Activated naive CD4-positive, alpha-beta T cell treated with anti-CD3 and anti-CD28 coated beads, Interleukin-2, amount 10 ng/mL, durations not matched to agents 7 days and 5 days (primary cell): ENCODE measurements at regions not wholly inside any gene's neighbourhood (a gene's known extent, or its start where the extent isn't known, plus 50 kb on each side); places are given as distances from the start of the nearest gene placed in this dataset.
"Not testable (repeated sequence)": the region's sequence is repeated elsewhere in the genome, so short reads cannot be mapped to it uniquely, and the experiment has no call there.

ENCODE experiments used
- CTCF ChIA-PET: fragments of 350-600 bp; sonication (Branson Sonifier 250); formaldehyde crosslinking; loops from one replicate; lab custom pipeline; 2021; ENCODE audit warnings: antibody characterized with exemption; lab: Charles Lee
- DNase-seq: peaks from one replicate; pipeline ENCODE4 v3.0.0-alpha.2; 2020
- H3K27ac Mint-ChIP-seq: one replicate; pipeline ENCODE4 v1.8.0; 2021; ENCODE audit warnings: mild to moderate bottlenecking, moderate library complexity, mixed read lengths
- H3K27me3 Mint-ChIP-seq: one replicate; pipeline ENCODE4 v1.8.0; 2021; ENCODE audit warnings: mild to moderate bottlenecking, mixed read lengths
- H3K36me3 Mint-ChIP-seq: one replicate; pipeline ENCODE4 v1.8.0; 2021; ENCODE audit warnings: mixed read lengths
- H3K4me1 Mint-ChIP-seq: one replicate; pipeline ENCODE4 v1.8.0; 2021; ENCODE audit warnings: mixed read lengths
- H3K4me3 Mint-ChIP-seq: one replicate; pipeline ENCODE4 v1.8.0; 2021; ENCODE audit warnings: mild to moderate bottlenecking, moderate library complexity, mixed read lengths
- H3K9me3 Mint-ChIP-seq: one replicate; pipeline ENCODE4 v1.8.0; 2021; ENCODE audit warnings: mixed read lengths

DNA sequence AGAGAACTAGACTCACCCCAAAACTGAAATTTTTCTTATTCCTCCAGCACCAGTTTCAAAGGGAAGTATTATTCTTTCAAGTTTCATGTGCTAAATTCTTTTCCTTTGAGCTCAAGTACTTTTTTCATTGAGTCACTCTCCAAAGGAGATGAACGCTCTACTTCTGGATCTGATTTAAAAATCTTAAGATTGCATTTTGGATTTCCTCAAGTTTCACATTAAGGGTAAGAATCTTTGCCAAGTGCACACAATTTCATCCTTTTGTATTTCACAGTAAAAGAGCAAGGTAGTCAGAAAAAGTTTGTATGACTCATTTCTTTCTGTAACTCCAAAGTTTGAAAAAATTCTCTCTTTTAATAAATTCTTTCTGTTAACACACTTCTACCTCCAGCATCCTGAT, 435.5 kb downstream of the RAB38 start:
- H3K4me1 Mint-ChIP-seq = no peaks in the 10 kb centered on the region
- no peaks in the 10 kb centered on the region for H3K9me3 Mint-ChIP-seq
- no peaks in the 10 kb centered on the region for H3K27me3 Mint-ChIP-seq
- CTCF ChIA-PET = no interaction called here
- H3K27ac Mint-ChIP-seq = no peak overlapping the region
- no peak for DNase-seq
- no peaks in the 10 kb centered on the region for H3K36me3 Mint-ChIP-seq
- no peak overlapping the region for H3K4me3 Mint-ChIP-seq

DNA sequence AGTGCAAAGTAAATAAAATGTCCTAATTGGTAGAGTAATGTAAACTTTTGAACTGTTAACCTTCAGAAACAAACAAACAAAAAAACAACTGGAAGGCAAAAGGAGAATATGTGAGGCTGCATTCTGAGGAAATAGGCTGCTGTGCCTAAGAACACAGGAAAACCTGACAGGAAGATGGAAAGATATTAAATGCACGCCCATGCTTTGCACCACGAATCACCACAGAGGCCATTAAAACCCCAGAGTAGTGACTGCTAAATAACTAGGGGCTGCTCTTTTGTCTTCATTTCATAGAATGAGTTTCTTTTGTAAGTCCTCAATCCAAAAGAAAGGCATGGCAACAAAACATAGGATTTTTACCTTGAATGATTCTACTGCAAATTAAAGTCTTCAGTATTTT, 436.0 kb downstream of the RAB38 start:
- CTCF ChIA-PET = no interaction called here
- H3K4me1 Mint-ChIP-seq = no peaks in the 10 kb centered on the region
- no peak for DNase-seq
- H3K9me3 Mint-ChIP-seq = no peaks in the 10 kb centered on the region
- no peaks in the 10 kb centered on the region for H3K36me3 Mint-ChIP-seq
- H3K4me3 Mint-ChIP-seq = no peak overlapping the region
- H3K27me3 Mint-ChIP-seq = no peaks in the 10 kb centered on the region
- H3K27ac Mint-ChIP-seq = no peak overlapping the region

- no peaks in the 10 kb centered on the region for H3K27me3 Mint-ChIP-seq
- no peaks in the 10 kb centered on the region for H3K9me3 Mint-ChIP-seq
- no peaks in the 10 kb centered on the region for H3K4me1 Mint-ChIP-seq
- CTCF ChIA-PET = no interaction called here
- H3K4me3 Mint-ChIP-seq = no peak overlapping the region
- no peak overlapping the region for H3K27ac Mint-ChIP-seq
- no peaks in the 10 kb centered on the region for H3K36me3 Mint-ChIP-seq
- no peak for DNase-seq
Observed at GRCh38 chr11:87736928-87737327, 438.3 kb downstream of the RAB38 start.

- no peaks in the 10 kb centered on the region for H3K36me3 Mint-ChIP-seq
- no peaks in the 10 kb centered on the region for H3K9me3 Mint-ChIP-seq
- no peaks in the 10 kb centered on the region for H3K27me3 Mint-ChIP-seq
- no peak overlapping the region for H3K4me3 Mint-ChIP-seq
- DNase-seq = no peak
- H3K4me1 Mint-ChIP-seq = no peaks in the 10 kb centered on the region
- CTCF ChIA-PET = no interaction called here
- H3K27ac Mint-ChIP-seq = no peak overlapping the region
Observed at GRCh38 chr11:87726506-87726905, 448.7 kb downstream of the RAB38 start.

DNA sequence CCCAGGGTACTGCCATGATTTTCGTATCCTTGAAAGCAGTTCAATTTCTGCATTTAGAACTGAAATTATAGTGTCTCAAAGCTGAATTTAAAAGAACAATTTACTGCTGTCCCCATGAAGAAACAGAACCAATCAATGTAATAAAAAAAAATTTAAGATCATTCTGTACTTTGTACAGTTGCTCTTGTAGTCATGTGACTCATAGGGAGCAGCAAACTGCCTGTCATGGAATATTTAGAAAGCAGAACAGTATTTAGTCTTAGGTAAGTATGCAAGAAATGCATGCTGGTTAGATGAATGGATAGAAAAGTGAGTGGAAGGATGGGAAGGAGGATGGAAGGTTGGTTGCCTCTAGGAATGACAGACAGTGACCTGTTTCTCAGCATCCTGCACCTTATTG, 450.9 kb downstream of the RAB38 start:
- Mint-ChIP-seq H3K27me3 (no peaks in the 10 kb centered on the region), H3K9me3 (no peaks in the 10 kb centered on the region), H3K4me1 (no peaks in the 10 kb centered on the region), H3K36me3 (no peaks in the 10 kb centered on the region), H3K27ac (no peak overlapping the region), H3K4me3 (no peak overlapping the region)
- DNase-seq = no peak
- CTCF ChIA-PET = no interaction called here

- CTCF ChIA-PET = interaction anchor here (1.1 to 1.3 kb wide), 3 partner anchors 87 to 830 kb away, joined by 3 read pairs; no protein-coding TSS in a partner anchor
- Mint-ChIP-seq H3K4me3 (no peak overlapping the region), H3K36me3 (no peaks in the 10 kb centered on the region), H3K4me1 (no peaks in the 10 kb centered on the region), H3K9me3 (no peaks in the 10 kb centered on the region), H3K27ac (no peak overlapping the region), H3K27me3 (no peaks in the 10 kb centered on the region)
- DNase-seq = no peak
Observed at GRCh38 chr11:87722756-87723565, 452.3 kb downstream of the RAB38 start.

GRCh38 chr11:87719326-87720073, 455.7 kb downstream of the RAB38 start:
- H3K36me3 Mint-ChIP-seq = no peaks in the 10 kb centered on the region
- no peak overlapping the region for H3K4me3 Mint-ChIP-seq
- H3K9me3 Mint-ChIP-seq = no peaks in the 10 kb centered on the region
- H3K4me1 Mint-ChIP-seq = no peaks in the 10 kb centered on the region
- CTCF ChIA-PET = no interaction called here
- H3K27ac Mint-ChIP-seq = no peak overlapping the region
- no peak for DNase-seq
- H3K27me3 Mint-ChIP-seq = no peaks in the 10 kb centered on the region

GRCh38 chr11:87712802-87713202, 462.4 kb downstream of the RAB38 start:
- Mint-ChIP-seq H3K4me1 (no peaks in the 10 kb centered on the region), H3K9me3 (no peaks in the 10 kb centered on the region), H3K27ac (no peak overlapping the region), H3K36me3 (no peaks in the 10 kb centered on the region), H3K27me3 (no peaks in the 10 kb centered on the region), H3K4me3 (no peak overlapping the region)
- no peak for DNase-seq
- CTCF ChIA-PET = no interaction called here

DNA sequence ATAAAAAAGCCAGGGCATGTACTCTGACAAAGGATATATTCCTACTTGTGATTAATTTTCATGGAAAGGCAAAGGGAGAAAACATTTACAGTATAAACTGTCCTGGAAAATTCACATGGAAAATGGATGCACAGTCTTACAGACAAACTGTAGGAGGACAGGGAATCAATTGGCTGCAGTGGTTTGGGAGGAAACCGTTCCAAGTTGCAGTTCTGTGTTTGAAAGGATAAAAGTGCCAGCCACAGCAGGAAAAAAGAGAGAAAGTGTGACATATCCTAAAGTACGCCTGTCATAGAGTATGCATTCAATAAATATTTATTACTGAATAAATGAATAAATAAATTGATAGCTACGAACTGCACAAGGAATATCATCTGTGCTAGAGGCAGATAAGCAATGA, 462.9 kb downstream of the RAB38 start:
- H3K27ac Mint-ChIP-seq = no peak overlapping the region
- DNase-seq = no peak
- H3K4me3 Mint-ChIP-seq = no peak overlapping the region
- CTCF ChIA-PET = no interaction called here
- H3K4me1 Mint-ChIP-seq = no peaks in the 10 kb centered on the region
- no peaks in the 10 kb centered on the region for H3K9me3 Mint-ChIP-seq
- H3K36me3 Mint-ChIP-seq = no peaks in the 10 kb centered on the region
- no peaks in the 10 kb centered on the region for H3K27me3 Mint-ChIP-seq

DNA sequence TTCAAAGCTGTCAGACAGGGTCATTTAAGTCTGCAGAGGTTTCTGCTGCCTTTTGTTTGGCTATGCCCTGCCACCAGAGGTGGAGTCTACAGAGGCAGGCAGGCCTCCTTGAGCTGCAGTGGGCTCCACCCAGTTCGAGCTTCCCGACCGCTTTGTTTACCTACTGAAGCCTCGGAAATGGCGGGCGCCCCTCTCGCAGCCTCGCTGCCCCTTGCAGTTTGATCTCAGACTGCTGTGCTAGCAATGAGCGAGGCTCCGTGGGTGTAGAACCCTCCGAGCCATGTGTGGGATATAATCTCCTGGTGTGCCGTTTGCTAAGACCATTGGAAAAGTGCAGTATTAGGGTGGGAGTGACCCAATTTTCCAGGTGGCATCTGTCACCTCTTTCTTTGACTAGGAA, 471.7 kb downstream of the RAB38 start:
- H3K27me3 Mint-ChIP-seq, CTCF ChIA-PET, H3K36me3 Mint-ChIP-seq, H3K4me3 Mint-ChIP-seq, H3K4me1 Mint-ChIP-seq, H3K27ac Mint-ChIP-seq, DNase-seq: not testable (repeated sequence)
- peaks cover 13% of the 10 kb centered on the region for H3K9me3 Mint-ChIP-seq

DNA sequence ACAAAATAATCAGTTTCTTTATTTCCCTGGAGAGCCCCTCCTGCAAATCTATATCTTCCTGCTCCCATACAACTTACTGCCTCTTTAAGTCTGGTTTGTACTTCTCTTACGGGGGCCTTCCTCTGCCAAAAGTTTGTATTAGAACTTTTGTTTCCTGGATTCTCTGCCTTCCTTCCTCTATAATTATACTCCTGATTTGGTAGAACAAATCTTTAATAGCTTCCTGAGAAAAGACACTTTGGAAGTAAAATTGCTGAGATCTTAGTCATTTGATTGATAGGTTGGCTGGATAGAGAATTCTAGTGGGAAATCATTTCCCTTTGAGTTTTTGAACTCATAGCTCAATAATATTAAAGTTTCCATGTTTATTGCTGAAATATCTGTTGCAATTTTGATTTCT, 499.2 kb downstream of the RAB38 start:
- Mint-ChIP-seq H3K4me1 (no peaks in the 10 kb centered on the region), H3K27me3 (no peaks in the 10 kb centered on the region), H3K9me3 (no peaks in the 10 kb centered on the region), H3K27ac (no peak overlapping the region), H3K36me3 (no peaks in the 10 kb centered on the region), H3K4me3 (no peak overlapping the region)
- DNase-seq = no peak
- CTCF ChIA-PET = no interaction called here

DNA sequence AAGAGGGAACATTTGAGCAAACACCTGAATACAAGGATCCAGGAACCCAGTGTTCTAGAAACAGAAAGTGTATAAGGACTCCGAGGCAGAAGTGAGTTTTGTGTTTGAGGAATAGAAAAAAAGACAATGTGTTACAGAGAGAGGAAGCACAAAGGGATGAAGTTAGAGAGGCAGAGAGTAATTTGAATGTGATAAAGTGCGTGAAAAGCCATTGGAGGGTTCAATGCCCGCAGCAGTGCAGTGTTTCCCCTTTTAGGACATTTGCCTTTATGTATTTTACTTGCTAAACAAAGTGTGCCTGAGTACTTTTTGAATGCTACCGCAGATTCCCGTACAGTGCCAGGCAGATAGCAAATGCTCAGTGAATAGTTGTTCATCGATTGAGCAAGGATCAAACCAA, 508.5 kb downstream of the RAB38 start:
- H3K4me1 Mint-ChIP-seq = no peaks in the 10 kb centered on the region
- H3K9me3 Mint-ChIP-seq = peaks cover 2% of the 10 kb centered on the region
- CTCF ChIA-PET = no interaction called here
- H3K4me3 Mint-ChIP-seq = no peak overlapping the region
- H3K27me3 Mint-ChIP-seq = no peaks in the 10 kb centered on the region
- no peaks in the 10 kb centered on the region for H3K36me3 Mint-ChIP-seq
- DNase-seq = no peak
- H3K27ac Mint-ChIP-seq = no peak overlapping the region

- Mint-ChIP-seq H3K4me1 (no peaks in the 10 kb centered on the region), H3K27ac (no peak overlapping the region), H3K36me3 (no peaks in the 10 kb centered on the region), H3K9me3 (peaks cover 2% of the 10 kb centered on the region), H3K27me3 (no peaks in the 10 kb centered on the region), H3K4me3 (no peak overlapping the region)
- DNase-seq = no peak
- CTCF ChIA-PET = no interaction called here
Observed at GRCh38 chr11:87662287-87662686, 513.0 kb downstream of the RAB38 start.

- CTCF ChIA-PET = no interaction called here
- H3K4me3 Mint-ChIP-seq = no peak overlapping the region
- no peak overlapping the region for H3K27ac Mint-ChIP-seq
- peaks cover 2% of the 10 kb centered on the region for H3K9me3 Mint-ChIP-seq
- H3K4me1 Mint-ChIP-seq = no peaks in the 10 kb centered on the region
- no peak for DNase-seq
- no peaks in the 10 kb centered on the region for H3K36me3 Mint-ChIP-seq
- H3K27me3 Mint-ChIP-seq = no peaks in the 10 kb centered on the region
Observed at GRCh38 chr11:87660926-87661660, 514.1 kb downstream of the RAB38 start.
